HG02885 (cell line): ENCODE measurements at regions not wholly inside any gene's neighbourhood (a gene's known extent, or its start where the extent isn't known, plus 50 kb on each side); places are given as distances from the start of the nearest gene placed in this dataset.
"Not testable (repeated sequence)": the region's sequence is repeated elsewhere in the genome, so short reads cannot be mapped to it uniquely, and the experiment has no call there.

Source experiments
- ATAC-seq: cut with Tn5 transposase; IDR thresholded peaks from one replicate; pipeline ENCODE4 v1.9.1; 2021; ENCODE audit warnings: mild to moderate bottlenecking; ENCODE audit not compliant: unreplicated experiment, poor library complexity

DNA sequence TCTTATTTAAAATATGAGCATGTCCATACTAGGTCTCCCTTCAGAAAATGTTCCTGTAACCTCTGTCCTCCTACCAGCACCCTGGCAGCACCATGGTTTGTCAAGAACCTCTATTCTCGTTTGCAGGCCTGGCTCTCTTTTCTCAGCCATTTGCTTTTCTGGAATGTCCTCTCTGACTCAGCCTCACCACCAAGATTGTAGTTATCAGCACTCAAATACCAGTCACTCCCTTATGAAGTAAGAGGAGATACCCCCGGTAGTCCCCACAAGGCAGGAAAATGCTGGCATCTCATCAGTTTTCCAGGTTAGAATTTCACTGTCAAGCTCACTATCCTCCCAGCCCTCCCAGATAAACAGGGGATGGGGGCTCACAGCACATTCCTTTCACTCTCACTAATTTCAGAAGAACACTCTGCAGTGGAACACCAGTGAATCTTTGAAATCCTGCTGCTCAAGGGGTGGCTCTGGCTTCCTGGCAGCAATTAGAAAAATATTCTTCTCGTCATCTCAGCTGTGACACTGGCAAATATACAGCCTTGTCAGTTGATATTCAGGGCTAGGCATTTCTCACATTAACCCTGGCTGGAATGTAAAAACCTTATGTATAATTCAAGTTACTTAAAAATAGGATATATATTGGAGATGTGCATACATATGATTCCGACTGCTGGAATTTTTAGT lies 129.2 kb downstream of the TBX18 start:
- no peak for ATAC-seq

DNA sequence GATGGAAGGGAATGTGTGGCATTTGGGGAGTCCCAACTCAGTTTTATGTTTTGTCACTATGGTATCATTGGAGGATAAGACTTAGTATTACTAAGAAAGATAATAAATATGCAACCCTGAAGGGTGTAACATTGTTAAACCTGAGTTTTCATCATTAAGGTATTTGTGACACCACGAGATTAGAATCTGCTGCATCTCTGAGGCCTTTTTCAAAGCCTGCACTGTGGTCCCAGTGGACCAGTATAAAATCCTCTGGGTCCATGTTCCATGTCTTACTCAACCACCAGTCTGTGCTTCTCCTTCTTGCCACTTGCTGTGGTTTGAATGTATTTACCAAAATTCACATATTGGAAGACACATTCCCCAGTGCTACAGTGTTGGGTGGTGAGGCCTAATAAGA lies 130.6 kb downstream of the TBX18 start:
- no peak for ATAC-seq

DNA sequence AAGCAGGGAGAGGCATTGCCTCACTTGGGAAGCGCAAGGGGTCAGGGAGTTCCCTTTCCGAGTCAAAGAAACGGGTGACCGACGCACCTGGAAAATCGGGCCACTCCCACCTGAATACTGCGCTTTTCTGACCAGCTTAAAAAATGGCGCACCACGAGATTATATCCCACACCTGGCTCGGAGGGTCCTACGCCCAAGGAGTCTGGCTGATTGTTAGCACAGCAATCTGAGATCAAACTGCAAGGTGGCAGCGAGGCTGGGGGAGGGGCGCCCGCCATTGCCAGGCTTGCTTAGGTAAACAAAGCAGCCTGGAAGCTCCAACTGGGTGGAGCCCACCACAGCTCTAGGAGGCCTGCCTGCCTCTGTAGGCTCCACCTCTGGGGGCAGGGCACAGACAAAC lies 137.9 kb downstream of the TBX18 start:
- not testable (repeated sequence) for ATAC-seq

DNA sequence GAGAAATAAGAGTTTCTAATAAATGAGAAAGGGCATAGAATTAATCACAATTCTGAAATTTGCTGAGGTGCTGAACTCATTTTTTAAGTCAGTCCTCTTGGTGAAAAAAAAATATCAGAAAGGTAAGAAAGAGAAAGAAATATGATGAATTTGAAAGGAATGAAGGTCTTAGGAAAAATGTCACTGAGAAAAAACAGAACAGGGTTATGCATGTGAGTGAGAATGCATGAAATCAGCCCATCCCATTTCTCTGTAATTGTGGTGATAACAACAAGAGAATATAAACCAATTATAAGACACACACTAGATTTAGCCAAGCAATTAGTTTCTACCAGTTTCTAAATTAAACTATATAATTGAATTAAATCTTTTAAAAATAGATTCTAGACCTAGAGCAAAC lies 138.9 kb downstream of the TBX18 start:
- no peak for ATAC-seq

DNA sequence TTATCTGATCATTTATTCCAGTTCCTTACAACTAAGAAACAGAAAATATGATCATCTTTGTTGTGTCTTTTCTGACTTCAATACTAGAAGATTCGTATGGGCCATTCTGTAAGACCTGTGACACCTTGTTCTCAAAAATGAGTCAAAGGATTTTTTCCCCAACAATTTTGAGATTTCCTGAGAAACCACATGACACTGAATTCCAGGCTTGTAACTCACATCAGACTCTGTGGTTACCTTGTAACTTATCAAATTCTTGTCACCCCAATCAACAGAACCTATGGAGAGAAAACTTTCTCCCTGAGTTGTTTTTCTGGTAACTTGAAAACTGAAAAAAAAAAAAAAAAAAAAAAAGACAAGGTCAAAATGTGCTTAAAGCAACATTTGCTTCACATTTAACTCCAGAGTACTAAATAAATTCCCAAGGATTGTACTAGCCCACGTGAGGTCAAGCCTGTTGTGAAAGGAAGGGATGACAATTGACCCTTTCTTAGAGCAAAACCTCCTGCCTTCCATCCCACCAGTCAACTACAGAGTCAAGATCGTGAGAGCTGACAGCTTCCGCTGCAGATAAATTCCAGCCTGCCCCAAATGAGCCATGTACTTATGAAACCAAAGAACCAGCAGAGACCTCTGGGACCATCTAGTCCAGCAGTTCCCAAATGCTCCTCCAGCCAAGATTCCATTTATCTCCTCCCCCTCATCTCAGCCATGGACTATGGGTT lies 140.3 kb downstream of the TBX18 start:
- no peak for ATAC-seq

DNA sequence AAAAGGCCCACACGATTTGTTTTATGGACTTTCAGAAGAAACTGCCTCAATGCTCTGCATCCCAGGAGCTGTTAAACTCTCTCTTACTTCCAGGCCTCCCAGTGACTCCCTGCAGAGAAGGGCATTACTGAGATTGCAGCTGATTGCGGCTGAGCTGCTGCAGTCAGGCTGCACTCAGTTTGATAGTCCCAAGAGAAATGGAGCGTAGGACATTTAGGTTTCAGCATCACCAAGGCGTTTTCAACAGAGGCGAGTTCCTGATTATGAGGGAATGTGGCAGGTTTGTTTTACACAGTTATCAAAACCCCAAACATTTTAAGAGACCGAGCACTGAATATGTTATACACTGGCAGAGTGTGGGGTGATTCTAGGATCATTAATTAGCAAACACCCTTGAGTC lies 145.6 kb downstream of the TBX18 start:
- ATAC-seq: no peak

DNA sequence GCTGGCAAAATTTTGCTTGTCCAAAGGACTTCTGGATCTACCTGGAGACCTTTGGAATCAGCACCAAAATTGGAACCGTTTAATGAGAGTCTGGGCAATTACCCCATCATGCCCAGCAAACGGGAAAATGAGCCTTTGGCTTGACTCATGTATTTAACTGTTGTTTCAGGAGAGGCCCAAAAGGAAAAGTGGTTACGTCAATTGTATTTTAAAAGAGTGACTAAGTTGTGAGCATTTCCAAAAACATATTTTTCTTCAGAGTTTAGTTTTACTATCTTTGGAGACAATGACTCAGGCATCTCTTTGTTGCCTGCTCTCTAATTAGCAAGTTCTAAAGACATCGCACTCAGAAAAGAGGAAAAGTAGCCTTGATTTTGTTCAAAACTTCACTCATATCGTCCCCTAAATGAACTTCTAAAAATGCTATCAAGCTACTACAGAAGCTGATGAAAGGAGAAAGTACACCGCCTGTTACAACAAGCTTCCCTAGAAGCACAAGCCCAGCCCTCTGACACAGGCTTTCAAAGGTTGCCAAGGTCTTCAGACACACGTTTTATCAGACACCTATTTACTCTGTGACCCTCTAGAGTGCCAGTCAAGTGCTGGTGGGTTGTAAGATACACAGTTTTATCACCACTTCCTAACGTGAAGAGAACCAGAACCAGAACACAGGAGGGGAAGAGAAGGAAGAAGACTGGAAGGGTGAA lies 146.2 kb downstream of the TBX18 start:
- no peak for ATAC-seq

DNA sequence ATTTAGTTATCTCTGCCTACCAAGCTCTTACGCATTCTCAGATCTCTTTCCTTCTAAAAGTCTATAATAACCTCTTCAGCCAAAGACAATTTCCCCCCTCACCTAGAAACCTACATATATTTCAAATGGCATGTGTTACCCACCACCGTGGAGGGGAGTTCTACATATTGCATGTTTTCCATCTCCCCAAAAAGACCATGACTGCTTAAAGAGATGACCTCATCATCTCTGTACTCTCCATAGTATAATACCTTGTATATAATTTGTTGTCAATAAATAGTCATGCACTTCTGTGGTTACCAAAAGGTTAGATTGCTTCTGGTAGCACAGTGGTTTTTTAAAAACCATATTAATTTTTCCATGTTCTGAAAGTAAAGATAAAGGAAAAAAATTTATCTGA lies 148.4 kb downstream of the TBX18 start:
- no peak for ATAC-seq

DNA sequence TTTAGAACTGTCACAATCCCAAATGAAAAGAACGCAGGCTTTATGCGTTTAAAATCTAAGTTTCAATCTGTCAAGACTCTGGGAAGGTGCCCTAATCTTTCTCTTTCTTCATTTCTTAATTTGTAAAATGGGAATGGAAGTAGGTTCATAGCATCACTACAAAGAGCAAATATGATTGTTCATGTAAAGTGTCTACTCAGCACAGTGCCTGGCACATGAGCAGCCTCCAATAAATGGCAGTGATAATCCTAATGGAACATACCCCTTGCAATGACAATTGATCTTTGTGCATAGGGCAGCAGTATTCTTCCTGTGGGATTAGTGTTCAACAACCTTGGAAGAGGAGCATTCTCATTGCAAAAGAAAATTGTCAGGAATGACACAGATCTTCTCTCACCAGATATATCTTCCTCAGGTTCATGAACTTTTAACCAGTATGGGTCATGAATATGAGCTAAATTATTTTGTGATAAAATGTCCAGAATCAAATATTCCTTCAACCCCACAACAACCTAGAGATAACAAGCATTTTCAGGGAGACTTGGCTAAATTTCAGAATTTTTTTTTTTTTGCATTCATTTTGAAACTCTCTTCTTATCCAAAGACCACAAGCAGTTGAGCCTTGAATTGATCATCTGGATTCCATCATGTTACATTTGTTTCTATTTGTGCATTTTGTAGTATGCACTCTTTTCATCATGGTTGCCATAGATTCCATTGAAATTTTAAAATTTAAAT lies 149.1 kb downstream of the TBX18 start:
- no peak for ATAC-seq

DNA sequence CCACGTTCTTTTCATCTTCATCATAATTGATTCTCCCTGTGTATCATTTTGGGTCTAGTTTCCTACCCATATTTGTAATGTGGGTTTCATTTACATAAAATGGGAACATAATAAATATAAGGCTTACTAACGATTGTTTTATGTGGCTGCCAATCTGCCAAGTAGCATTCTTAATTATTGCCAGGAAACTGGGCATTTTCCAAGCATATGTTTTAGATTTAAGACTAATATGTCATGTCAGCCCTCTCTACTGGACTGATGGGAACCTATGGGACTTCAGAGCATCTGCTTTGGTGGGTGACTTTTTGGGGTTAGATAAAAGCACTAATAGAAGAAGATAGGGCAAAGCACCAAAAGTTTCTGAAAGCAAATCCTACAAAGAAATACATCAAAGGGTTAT lies 157.5 kb downstream of the TBX18 start:
- ATAC-seq: no peak

DNA sequence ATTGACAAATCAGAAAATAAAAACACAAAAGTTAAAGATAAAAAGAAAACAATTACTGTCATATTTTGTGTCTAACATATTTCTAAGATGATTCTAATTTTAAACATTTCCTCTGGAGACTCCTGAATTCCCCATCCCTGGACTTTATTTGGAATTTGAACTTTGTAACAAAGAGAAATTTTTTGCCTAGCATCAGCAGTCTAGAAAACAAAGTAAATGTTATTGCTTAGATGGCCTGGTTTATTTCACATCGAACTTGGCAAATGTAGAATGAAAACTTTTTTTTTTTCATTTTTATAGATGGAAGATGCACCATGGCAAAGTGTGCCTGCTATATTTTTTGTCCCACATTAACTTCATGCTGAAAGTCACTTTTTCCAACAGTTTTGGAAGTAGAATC lies 159.1 kb downstream of the TBX18 start:
- no peak for ATAC-seq

DNA sequence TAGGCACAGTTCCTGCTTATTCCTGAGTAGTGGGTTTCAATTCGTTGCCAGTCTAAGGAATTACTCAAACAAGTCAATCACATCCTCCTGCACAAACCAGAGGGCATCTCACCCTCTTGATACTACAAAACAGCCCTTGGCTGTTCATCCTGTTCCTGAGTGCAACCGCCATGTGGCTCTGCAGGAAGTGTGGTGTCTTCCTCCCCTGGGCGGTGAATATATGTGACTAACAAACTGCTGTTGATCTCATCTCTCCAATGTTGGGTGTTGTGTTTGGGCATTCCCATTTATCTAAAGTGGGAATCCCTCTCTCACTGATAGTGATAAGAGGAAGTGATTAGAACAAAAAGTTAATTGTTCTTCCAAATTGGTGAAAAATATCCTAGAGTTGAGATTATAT lies 163.0 kb downstream of the TBX18 start:
- ATAC-seq: no peak

DNA sequence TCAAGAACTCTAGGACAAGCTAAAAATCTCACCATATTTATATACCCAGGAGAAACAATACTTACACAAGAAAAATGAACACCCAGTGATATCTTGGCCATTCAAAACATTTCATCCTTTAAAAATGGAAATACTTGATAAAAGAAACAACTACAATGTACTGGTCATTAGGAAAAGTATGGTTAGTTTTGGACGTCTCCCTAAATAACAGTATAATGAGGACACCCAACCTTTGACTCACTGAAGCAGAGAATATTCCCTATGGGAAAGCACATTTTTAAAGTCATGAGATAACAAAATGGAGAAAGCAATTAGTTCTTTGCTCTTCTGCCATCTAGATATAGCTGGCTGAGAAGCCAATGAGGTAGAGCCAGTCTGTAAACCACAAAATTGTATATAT lies 164.4 kb downstream of the TBX18 start:
- ATAC-seq: no peak

DNA sequence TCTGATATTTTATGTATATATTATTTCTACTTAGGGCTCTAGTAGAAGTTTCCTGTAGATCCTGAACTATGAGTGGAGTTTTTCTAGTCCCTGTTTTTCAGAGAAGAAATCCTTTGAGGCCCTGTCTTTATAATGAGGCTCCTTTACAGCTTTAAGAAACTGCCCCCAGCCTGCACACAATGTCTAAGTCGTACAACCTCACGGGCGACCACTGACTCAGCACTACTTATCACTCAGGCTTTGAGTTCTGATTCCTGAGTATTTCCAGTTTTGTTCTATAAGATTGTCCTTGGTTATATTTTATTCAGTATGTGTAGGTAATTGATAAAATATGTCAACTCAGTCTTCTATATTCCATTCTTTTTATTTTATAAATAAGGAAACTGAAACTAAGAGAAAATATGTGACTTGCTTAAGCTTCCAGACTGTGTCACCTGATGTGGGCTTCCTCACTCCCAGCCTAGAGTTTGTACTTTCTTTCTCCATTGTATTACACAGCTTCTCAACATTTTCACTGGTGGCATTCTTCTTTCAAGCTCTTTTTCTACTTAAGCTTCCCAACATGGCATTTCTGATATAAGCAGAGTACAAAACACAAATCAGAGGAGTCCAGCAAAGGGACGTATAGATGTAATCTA lies 167.0 kb downstream of the TBX18 start:
- no peak for ATAC-seq

DNA sequence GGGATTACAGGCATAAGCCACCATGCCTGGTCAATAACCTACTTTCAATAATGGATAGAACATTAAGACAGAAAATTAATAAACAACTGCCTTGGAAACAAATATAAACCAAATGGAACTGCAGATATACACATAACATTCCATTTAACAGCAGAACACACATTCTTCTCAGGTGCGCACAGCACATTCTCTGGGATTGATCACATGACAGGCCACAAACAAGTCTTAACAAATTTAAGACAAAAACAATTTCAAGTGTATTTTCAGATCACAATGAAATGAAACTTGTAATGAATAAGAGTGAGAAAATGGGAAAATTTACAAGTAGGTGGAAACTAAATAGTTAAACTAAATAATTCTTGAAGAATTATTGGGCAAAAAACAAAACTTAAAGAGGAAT lies 167.9 kb downstream of the TBX18 start:
- ATAC-seq: no peak

DNA sequence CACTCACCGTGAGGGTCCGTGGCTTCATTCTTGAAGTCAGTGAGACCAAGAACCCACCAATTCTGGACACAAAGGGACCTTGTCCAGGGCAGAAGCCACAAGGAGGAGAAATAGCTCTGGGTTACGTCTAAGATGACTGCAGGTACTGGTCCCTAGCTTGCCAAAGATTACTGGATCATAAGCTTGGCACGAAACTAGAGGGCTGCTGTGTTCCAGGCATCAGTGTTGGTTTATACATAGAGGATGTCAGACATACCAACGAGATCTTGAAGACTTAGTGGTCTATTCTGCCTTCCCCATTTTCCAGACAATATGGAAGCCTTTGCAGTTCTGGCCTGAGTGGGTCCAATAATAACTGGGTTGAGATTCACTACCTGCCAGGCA lies 175.7 kb downstream of the TBX18 start:
- ATAC-seq: no peak

DNA sequence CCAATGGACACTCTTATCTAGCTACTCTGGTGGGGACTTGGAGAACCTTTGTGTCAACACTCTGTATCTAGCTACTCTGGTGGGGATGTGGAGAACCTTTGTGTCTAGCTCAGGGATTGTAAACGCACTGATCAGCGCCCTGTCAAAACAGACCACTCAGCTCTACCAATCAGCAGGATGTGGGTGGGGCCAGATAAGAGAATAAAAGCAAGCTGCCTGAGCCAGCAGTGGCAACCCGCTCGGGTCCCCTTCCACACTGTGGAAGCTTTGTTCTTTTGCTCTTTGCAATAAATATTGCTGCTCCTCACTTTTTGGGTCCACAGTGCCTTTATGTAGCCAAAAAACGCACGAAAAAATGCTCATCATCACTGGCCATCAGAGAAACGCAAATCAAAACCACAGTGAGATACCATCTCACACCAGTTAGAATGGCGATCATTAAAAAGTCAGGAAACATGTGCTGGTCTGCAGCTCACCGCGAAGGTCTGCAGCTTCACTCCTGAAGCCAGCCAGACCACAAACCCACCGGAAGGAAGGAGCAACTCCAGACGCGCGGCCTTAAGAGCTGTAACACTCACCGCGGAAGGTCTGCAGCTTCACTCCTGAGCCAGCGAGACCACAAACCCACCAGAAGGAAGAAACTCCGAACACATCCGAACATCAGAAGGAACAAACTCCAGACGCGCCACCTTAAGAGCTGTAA lies 176.3 kb downstream of the TBX18 start:
- not testable (repeated sequence) for ATAC-seq

DNA sequence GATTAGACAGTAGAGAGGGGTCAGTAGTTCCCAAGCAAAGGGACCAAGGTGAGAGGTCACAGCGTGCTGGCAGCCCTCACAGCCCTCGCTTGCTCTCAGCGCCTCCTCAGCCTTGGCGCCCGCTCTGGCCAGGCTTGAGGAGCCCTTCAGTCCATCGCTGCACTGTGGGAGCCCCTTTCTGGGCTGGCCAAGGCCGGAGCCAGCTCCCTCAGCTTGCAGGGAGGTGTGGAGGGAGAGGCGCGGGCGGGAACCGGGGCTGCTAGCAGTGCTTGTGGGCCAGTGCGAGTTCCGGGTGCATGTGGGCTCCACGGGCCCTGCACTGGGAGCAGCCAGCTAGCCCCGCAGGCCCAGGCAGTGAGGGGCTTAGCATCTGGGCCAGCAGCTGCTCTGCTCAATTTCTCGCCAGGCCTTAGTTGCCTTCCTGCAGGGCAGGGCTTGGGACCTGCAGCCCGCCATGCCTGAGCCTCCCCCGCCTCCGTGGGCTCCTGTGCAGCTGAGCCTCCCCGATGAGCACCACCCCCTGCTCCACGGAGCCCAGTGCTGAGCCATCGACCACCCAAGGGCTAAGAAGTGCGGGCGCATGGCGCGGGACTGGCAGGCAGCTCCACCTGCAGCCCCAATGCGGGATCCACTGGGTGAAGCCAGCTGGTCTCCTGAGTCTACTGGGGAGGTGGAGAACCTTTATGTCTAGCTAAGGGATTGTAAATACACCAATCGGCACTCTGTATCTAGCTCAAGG lies 177.0 kb downstream of the TBX18 start:
- not testable (repeated sequence) for ATAC-seq

DNA sequence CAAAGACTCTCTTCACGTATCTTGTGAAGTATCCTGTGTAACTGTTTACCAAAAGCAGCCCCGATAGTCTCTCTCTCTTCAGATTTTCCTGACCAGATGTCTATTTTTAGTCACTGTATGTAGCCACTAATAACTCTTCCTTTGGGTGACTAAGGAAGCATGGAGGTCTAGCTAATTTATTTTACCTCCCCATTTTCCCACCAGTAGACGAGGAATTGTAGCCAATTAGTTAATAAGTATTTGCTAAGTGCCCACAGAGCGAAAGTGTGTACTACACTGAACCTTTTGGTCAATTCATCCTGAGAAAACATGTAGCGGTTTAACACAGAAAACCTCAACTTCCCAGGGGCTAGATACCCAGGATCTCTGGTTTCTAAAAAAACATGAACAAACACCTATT lies 180.6 kb downstream of the TBX18 start:
- no peak for ATAC-seq
